ENCODE measurements at regions not wholly inside any gene's neighbourhood (a gene's known extent, or its start where the extent isn't known, plus 50 kb on each side); places are given as distances from the start of the nearest gene placed in this dataset.

- TF ChIP-seq YY1 (IDR thresholded peaks at IDR 0.05; ENCODE audit: insufficient read depth, insufficient read length) (no peak), SUZ12 (IDR thresholded peaks at IDR 0.05; ENCODE audit: extremely low read depth, insufficient read depth, insufficient read length) (no peak), ZNF274 (IDR thresholded peaks at IDR 0.05; ENCODE audit: low read depth, low read length) (no peak)
Observed at GRCh38 chr6:94590416-94590815, 986.9 kb upstream of the MANEA start.

Measured in NT2/D1 (cell line).